Middle frontal gyrus (tissue), 1 donor: ENCODE measurements at regions not wholly inside any gene's neighbourhood (a gene's known extent, or its start where the extent isn't known, plus 50 kb on each side); places are given as distances from the start of the nearest gene placed in this dataset.

ENCODE experiments used
- DNase-seq: peaks from one replicate; pipeline ENCODE4 v3.0.0-alpha.2; 2015; ENCODE audit warnings: low spot score; ENCODE audit errors: extremely low spot score

DNA sequence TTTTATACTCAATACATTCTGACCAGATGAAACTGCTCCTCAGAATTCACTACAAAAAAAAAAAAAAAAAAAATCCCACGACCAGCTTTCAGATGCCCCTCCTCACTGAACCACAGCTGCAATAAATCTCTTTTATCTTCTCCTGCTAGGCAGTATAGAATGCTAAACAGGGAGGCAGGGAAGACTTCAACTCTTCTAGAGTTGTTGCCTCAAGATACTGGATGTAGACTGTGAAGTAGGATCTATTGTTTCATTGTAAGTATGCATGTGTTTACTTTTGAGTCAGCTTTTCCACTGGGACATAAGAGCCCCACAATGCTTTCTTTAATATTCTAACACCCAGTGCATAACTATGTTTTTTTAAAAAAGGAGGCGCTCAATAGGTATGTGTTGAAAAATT, 401.4 kb downstream of the TBL1XR1 start:
- no peak for DNase-seq

DNA sequence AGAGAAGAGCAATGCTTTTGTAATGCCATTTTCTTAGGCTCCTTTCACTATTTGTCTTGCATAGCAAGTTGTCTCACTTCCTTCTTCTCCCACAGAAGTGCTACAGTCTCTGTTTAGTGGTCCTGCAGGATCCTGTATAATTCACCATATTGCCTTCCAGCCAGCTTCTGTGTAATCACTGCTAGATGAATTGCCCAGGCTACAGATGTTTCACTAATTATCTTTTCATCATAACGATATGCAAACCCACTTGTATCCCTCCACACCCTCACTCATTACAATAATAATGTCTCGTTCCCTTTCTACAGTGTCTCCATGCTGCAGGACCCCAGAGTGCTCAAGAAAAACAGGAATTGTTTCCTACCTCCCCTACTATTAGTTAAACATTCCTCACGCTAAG, 402.9 kb downstream of the TBL1XR1 start:
- no peak for DNase-seq

DNA sequence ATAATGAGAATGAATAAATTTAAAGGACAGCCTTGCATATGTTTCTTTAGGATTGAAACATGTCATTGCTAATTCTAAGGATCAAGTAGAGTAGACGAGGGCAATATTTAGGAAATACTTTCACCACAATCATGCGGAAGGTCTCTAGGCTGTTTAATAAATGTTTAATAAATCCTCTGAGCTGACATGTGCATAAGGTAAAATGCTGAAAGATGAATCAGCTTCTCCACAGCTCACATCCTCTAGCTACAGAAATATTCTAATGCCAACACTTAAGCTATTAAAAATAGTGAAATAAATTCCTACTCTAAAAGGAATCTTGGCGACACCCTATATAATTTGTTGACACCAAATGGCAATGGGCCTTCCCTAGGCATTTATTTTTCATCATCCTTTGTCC, 407.3 kb downstream of the TBL1XR1 start:
- DNase-seq, result no peak

DNA sequence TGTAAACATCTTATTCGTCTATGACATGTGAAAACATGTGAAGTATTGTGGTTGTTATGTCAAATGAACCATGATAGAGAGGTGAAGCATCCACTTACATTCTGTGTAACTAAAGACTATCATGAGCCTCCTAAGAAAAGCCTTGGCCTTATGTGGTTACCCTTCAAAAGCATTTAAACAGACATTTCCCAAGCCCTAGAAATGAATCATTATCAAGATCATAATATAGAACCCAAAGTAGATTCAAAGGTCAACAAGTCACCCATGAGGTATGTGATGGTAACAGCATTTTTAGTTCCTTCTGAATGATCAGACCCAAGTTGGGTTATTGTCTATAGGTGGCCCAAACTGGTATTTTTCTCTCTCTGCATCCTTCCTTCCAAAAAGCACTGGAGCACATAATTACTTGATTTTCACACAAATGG, 408.0 kb downstream of the TBL1XR1 start:
- DNase-seq, result no peak

DNA sequence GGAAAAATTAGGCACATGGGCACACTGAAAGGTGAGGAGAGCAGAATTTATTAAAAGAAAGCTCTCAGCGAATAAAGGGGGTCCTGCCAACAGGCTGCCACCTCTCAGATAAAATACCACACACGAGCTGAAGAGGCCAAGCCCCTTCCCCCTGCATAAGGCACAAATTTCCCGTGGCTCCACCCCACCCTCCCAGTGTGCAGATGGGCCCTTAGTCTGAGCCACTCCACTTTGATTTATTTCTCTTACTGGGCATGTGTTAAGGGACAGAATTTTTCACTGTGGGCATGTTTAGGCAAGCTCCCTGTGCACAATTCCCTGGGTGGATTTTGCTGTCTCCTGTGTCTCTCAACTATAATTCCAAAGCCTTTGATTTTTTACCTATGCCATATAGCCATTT, 409.8 kb downstream of the TBL1XR1 start:
- no peak for DNase-seq

DNA sequence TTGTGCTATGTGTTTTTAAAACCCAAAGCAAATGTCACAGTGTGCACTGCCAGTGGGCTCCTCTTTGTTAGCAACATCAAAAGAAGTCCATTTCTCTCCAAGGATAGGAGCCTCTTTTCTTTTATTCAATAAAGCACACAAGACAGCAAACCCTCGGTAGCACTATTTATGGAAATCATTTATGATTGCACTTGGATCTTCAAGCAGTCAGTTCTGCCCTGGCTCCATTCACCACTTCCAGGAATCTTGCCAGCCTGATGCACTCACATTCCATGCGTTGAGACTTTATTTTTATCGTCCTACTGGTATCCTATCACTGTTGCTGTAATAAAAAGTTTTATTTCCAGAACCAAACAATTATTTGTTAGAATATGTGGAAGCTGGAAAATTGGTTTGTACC, 412.1 kb downstream of the TBL1XR1 start:
- DNase-seq, result no peak

DNA sequence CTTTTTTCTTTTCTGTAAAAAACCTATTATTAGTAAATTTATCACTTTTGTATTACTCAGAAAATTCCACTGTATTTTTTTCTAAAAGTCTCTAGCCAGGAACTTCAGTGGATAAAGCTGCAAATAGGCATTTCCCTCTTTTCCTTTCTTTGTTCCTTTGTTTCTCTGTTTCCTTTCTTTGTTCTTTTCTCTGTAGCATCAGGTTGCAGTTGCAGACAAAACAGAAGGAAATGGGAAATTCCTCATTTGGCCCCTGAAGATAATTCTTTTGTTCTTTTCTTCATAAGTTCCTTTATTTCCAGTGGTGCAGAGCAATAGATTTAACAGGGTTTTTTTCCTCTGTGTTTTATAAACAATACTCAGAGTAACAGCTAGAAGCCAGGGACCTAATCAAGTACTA, 416.5 kb downstream of the TBL1XR1 start:
- no peak for DNase-seq

DNA sequence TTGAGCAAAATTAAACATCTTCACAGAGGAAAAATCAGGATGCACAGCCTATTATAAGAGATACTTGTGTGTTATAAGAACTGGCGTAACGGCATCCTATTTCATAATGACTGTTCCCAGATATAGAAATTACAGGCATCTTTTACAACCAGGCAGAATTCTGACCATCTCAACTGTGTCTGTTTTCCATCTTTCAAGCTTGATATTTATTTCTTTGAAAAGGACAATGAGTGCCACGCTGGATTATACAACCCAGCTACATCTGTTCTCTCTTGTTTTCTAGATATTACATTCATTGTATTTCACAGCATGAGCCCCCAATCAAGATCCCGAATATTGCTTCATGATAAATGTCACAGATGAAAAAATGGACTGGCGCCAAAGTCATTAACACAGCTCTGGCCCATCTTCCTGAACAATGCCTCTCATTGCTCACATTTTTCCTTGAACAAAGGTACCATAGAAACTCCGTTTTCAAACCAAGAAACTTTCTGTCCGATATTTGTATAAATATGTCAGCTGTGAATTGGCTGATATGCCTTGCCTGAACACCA, 420.6 kb downstream of the TBL1XR1 start:
- DNase-seq, result no peak

DNA sequence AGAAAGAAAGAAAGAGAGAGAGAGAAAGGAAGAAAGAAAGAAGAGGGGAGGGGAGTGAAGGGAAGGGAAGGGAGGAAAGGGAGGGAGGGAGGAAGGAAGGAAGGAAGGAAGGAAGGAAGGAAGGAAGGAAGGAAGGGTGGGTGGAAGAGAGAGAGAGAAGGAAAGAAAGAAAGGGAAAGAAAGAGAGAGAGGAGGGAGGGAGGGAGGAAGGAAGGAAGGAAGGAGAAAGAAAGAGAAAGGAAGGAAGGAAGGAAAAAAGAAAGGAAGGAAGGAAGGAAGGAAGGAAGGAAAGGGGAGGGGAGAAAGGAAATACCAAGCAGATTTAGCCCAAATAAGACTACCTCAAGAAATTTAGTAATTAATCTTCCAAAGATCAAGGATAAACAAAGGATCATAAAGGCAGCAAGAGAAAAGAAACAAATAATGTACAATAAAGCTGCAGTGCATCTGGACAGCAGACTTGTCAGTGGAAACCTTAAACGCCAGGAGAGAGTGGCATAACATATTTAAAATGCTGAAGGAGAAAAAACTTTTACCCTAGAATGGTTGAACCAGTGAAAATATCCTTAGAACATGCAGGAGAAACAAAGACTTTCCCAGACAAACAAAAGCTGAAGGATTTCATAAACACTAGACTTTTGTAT, 427.6 kb downstream of the TBL1XR1 start:
- no peak for DNase-seq

DNA sequence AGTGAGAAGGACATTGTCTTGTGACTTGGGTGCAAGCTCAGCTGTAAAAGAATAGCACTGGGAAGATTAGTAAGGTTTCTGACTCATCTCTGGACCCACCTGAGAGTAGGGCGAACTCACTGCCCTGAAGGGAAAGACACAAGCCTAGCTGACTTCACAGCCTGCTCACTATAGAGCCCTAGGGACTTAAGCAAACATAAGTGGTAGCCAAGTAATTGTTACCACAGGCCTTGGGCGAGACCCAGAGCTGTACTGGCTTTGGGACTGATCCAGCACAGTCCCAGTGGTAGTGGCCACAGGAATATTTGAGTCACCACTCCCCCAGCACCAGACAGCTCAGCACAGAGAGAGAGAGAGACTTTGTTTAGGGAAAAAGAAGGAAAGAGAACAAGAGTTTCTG, 429.9 kb downstream of the TBL1XR1 start:
- DNase-seq, result no peak

DNA sequence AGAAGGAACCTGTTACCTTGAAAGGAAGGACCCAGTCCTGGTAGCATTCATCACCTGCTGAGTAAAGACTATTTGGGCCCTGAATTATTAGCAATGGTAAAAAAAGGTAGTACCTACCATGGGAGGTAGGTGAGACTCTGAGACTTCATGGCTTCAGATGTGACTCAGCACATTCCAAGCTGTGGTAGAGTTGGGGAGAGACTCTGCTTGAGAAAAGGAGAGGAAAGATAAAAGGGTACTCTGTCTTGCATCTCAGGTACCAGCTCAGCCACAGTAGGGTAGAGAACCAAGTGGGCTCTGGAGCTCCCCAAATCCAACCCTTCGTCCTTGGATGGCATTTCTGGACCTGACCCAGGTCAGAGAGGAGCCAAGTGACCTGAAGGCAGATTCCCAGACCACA, 430.4 kb downstream of the TBL1XR1 start:
- DNase-seq, result no peak

DNA sequence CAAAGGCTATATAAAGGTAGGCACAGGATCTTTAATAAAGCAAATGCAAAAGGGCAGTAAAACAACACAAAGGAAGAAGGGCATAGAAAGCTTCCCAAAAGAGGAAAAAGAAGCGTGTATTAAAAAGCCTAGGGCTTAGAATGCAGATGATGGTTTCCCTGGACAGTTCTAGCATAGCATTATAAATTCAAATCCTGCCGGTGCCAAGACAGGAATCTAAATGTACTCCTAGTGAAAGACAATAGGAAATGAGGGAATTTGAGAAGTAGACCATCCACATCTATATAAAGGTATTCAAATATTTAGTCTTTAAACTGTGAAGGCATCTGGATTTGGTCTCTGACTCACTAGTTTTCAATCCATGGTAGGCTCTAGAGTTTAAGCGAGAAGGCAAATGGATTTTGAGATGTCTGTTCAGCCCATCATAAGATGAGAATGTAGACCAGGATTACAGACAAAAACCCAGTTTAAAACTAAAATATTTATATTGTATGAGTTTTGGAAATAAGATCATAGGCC, 431.8 kb downstream of the TBL1XR1 start:
- DNase-seq, result no peak

DNA sequence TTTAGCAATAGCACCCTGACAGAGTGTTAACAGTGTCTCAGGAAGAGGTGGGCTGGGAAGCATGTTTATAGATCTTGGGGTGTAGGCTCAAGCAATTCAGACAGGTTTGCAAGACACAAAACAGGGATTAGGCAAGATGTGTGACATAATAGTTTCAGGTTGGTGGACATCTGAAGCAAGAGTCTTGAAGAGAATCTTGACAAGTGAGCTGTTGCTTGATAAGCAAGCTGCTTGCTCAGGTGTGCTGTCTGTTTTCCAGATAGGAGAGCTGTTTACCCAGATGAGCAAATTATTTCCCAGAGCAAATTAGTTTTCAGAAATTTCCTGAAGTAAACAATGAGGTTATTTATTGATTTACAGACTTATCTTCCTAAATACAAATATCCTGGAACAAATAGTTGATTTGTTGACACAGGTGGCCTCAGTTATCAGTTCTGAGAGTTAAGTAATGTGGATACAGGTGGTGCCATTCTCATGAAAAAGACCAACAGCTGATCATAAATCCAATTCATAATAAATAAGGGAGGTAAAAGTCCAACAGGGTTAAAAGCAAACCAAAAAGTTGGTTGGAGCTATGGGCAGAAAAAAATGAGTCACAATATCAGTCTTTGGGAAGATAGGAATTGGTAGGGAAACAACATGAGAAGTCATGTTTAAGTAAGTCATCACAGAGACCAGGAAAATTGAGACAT, 437.3 kb downstream of the TBL1XR1 start:
- DNase-seq, result no peak

DNA sequence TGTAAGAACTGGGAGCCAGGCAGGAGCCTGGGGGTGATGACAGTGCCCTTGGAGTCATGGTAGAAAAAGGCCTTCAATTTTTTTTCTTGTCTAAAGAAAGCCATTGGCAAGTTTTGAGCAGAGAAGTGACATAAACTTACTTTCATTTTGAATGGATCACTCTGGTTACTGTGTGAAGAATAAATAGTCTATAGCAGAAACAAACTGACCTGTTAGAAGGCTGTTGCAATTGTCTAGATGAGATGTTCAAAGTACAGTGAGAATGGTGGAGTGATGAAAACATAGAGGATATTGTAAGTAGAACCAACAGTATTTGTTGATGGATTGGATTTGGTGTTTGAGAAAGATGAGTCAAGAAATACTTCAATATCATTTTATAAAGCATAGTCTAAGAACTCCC, 439.9 kb downstream of the TBL1XR1 start:
- DNase-seq, result no peak

DNA sequence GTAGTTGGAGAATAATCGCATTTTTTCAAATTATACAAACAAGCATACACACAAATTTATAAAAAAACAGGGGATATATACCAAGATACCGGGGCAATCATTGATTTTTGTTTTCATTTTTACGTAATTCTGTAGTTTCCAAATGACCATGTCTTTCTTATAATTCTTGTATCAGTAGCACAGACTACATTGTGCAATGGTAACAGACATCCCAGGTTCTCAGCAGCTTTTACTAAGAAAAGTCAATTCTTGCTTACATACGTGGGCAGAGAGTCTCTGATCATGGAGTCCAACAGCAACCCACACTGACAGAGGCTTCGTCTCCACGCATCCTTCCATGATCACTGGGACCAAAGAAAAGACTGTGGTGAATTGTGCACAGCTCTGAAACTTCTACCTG, 441.3 kb downstream of the TBL1XR1 start:
- no peak for DNase-seq

DNA sequence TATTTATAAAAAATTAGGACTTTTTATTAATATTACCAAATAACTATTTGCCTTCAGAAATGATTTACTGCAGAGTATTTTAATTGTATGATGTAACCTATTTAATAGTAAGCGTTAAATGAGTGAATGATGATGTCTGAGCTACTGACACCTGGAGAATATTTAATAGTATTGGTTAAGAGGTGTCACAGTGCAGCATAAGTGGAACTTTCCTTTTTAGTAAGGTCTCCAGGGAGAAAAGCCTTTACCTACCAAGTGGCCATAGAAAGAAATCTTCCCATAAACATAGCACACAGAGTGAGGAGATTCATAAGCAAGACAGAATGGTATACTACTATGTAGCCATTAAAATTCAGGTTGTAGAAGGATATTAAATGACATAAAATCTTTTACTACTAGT, 441.7 kb downstream of the TBL1XR1 start:
- no peak for DNase-seq

DNA sequence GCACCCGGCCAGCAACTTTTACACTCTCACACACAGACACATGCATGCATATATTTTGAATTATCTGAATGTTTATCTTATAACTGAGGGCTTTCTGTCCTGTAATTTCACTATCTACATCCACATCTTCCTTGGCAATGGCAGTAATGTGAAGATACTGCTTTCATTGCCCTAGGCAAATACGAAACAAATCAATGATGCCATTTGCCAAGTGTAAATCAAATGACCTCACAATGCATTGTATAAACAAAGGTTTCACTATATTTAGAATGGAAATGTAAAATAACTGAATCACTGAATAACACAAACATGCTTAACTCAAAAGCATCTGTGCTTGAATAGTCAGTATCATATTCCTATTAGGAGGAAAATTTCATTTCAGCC, 455.6 kb downstream of the TBL1XR1 start:
- DNase-seq, result no peak

DNA sequence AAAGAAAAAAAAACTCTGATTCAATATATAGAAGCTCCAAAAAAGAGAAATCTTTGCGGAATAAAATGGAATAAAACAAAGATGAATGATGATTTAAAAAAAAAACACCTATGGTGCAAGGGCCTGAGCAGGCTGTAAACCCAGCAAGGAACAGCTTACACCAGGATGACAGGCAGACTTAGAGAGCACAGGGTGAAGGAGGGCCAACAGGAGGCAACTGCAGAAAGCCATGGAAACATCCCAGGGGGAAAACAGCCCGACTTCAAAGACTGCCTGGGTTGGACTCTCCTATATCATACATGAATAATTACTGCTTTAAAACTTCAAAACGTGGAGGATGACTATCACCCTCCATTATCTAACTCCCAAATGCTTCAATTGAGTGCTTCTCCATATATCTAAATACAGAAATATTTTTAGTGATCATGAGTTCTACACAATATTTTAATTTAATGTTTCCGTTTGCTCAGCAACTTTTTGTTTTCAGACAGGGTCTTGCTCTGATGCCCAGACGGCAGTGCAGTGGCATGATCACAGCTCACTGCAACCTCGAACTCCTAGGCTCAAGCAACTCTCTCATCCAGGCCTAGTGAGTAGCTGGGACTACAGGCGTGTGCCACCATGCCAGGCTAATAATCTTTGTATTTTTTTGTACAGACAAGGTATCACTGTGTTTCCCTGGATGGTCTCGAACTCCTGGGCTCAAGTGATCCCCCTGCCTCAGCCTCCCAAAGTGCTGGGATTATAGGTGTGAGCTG, 456.2 kb downstream of the TBL1XR1 start:
- DNase-seq, result no peak

DNA sequence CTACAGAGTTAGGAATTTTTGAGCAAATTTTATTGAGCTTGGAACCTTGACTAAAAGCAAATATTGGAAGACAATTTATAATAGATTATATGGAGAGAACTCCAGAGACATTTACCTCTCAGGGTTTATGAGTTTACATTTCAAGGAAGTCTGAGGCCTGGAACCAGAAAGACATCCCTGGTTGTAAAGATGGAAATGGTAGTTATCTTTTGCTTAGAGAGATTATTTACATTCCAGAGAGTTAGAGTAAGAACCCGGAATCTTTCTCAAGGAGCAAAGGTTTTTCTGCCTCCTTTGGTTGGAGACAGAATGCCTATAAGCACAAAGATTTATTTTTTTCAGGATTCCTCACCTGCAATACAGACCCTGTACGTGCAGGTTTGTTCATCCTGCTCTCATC, 458.1 kb downstream of the TBL1XR1 start:
- DNase-seq, result no peak

DNA sequence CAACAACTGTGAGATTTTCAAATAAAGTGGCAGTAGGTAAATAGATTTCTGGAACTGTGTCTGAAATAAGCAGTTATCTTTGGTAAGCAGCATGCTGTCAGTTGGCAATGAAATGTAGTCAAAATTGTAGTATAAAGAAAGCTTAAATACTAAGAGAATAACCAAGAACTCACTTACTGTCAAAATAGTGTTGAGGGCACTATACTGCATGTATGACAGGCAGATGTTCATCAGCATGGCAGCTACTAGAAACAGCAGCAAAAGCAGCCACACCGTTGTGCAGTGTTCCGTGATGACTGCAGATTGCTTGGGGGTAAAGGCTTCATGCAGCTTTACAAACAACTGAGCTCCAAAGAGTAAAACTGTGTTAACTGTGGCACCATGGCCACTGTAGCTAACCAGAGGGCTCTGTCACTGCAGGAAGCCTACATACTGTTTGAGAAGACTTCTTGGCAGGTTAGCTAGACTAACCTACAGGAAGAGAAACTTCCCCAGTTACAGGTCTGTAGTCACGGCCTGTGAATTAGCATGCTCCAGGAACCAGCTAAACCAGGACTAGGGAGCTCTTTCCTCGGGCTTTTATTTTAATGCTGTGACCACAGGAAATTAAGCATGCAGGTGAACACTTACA, 459.7 kb downstream of the TBL1XR1 start:
- no peak for DNase-seq

DNA sequence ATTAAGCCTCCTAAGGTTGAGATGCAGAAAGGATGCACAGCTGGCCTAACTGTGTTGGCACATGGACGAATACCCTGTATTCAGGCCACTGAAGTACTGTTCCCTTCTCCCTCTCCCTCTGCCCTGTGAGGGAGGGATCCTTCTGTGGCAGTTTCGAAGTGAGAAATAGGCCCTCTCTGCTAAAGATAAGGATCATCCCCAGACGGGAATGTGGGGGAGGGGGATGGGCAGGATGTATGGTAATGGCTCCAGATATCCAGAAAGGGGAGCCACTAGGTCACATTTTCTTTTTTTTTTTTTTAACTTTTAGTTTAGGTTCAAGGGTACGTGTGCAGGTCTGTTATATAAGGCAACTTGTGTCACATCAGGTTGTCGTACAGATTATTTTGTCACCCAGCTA, 463.1 kb downstream of the TBL1XR1 start:
- DNase-seq, result no peak

DNA sequence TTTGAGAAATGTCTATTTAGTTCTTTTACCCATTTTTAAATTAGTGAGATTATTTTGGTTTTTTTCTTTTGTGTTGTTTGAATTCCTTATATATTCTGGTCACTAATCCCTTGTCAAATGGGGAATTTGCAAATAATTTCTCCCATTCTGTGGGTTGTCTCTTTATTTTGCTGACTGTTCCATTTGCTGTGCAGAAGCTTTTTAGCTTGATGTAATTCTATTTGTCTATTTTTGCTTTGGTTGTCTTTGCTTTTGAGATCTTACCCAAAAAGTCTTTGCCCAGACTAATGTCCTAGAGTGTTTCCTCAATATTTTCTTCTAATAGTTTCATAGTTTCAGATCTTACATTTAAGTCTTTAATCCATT, 472.9 kb downstream of the TBL1XR1 start:
- no peak for DNase-seq
